Glutamatergic neuron (in vitro differentiated cells): ENCODE measurements at regions not wholly inside any gene's neighbourhood (a gene's known extent, or its start where the extent isn't known, plus 50 kb on each side); places are given as distances from the start of the nearest gene placed in this dataset.

Experiments
- DNase-seq: peaks from one replicate; pipeline ENCODE4 v3.0.0; 2022
- H3K27ac Mint-ChIP-seq: one replicate; pipeline ENCODE4 v1.8.0; 2020; ENCODE audit warnings: mild to moderate bottlenecking, mixed read lengths, inconsistent platforms; ENCODE audit not compliant: unreplicated experiment
- H3K27me3 Mint-ChIP-seq: one replicate; pipeline ENCODE4 v1.8.0; 2020; ENCODE audit warnings: mild to moderate bottlenecking, moderate library complexity, mixed read lengths, inconsistent platforms; ENCODE audit not compliant: unreplicated experiment
- H3K36me3 Mint-ChIP-seq: one replicate; pipeline ENCODE4 v1.8.0; 2020; ENCODE audit warnings: mild to moderate bottlenecking, mixed read lengths, inconsistent platforms; ENCODE audit not compliant: unreplicated experiment
- H3K4me1 Mint-ChIP-seq: one replicate; pipeline ENCODE4 v1.8.0; 2020; ENCODE audit warnings: mild to moderate bottlenecking, low read depth, mixed read lengths, inconsistent platforms; ENCODE audit not compliant: unreplicated experiment
- H3K4me3 Mint-ChIP-seq: one replicate; pipeline ENCODE4 v1.8.0; 2020; ENCODE audit warnings: mild to moderate bottlenecking, mixed read lengths, inconsistent platforms; ENCODE audit not compliant: unreplicated experiment
- H3K9me3 Mint-ChIP-seq: one replicate; pipeline ENCODE4 v1.8.0; 2020; ENCODE audit warnings: mild to moderate bottlenecking, moderate library complexity, mixed read lengths, inconsistent platforms; ENCODE audit not compliant: unreplicated experiment
- TF ChIP-seq, protein P1 (sequence below): fragments of 200-600 bp; sonication (generic); IDR thresholded peaks from one replicate; pipeline ENCODE4 v1.5.0; 2021; ENCODE audit not compliant: partially characterized antibody, unreplicated experiment

DNA sequence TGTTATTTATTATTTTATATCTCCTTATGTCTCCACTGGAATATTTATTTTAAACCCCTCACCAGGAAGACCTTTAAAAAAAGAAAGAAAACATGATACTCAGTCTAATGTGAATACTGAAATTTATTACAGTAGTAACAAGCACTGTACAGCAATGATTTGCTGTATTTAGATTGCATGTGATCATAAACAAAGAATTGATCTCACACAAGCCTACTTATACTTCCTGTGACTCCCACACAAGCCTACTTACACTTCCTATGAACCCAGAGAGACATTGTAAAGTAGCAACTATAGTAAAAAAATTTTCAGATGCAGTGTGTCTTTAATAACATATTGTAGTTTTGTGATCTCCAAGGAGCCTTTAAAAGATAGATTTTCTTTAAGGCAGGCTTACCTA, 142.7 kb upstream of the SYT1 start:
- H3K27me3 Mint-ChIP-seq: no peaks in the 10 kb centered on the region
- TF ChIP-seq, protein P1, sequence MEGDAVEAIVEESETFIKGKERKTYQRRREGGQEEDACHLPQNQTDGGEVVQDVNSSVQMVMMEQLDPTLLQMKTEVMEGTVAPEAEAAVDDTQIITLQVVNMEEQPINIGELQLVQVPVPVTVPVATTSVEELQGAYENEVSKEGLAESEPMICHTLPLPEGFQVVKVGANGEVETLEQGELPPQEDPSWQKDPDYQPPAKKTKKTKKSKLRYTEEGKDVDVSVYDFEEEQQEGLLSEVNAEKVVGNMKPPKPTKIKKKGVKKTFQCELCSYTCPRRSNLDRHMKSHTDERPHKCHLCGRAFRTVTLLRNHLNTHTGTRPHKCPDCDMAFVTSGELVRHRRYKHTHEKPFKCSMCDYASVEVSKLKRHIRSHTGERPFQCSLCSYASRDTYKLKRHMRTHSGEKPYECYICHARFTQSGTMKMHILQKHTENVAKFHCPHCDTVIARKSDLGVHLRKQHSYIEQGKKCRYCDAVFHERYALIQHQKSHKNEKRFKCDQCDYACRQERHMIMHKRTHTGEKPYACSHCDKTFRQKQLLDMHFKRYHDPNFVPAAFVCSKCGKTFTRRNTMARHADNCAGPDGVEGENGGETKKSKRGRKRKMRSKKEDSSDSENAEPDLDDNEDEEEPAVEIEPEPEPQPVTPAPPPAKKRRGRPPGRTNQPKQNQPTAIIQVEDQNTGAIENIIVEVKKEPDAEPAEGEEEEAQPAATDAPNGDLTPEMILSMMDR: no peak
- H3K4me1 Mint-ChIP-seq: no peaks in the 10 kb centered on the region
- H3K36me3 Mint-ChIP-seq: no peaks in the 10 kb centered on the region
- no peak overlapping the region for H3K27ac Mint-ChIP-seq
- no peak overlapping the region for H3K4me3 Mint-ChIP-seq
- H3K9me3 Mint-ChIP-seq: no peaks in the 10 kb centered on the region
- no peak for DNase-seq

DNA sequence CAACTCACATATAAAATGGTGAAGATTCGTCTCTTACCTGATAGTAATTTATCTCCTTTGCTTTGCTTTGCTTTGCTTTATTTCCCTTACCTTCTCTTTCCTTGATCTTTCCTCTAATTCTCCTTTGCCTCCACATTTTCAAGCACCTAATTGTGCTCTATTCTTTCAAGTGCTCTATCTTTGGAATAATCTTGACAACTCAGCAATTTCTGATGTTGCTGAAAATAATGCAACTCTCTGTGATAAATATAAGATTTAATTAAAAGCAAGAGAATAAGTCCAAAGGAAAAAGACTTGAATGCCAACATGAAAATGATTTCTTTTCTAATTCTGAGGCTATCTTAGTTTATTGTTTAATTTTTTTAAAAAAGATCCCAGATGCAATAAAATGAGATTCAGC, 139.5 kb upstream of the SYT1 start:
- no peaks in the 10 kb centered on the region for H3K4me1 Mint-ChIP-seq
- no peak for DNase-seq
- no peaks in the 10 kb centered on the region for H3K9me3 Mint-ChIP-seq
- H3K4me3 Mint-ChIP-seq: no peak overlapping the region
- no peak overlapping the region for H3K27ac Mint-ChIP-seq
- TF ChIP-seq, protein P1: no peak
- no peaks in the 10 kb centered on the region for H3K36me3 Mint-ChIP-seq
- H3K27me3 Mint-ChIP-seq: no peaks in the 10 kb centered on the region

DNA sequence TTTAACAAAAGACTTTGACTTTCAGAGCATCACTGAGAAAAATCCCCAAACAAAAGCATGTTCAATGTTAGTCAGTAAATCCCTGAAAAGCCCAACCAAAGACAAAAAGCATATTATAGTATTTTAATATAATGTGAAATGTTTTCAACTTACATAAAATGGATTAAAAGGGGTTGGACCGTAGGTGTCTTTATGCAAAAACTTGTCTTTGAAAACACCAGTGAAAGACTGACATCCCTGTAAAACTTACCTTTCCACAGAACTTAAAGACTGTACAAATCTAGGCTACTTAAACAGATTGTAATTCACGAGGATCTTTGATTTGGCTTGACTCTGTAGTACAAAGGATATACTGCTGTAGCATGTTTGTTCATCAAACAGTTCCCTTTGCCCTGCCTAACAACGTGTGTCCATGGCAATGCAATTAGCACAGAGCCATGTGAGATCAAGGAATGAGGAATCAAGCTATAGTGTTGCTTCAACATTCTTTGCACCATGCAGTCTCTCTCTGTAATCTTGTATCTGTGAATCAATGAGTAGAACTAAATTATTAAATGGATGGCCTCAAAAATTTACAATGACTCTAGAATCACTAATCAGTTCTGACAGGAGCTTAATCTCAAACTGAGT, 138.5 kb upstream of the SYT1 start:
- H3K36me3 Mint-ChIP-seq: no peaks in the 10 kb centered on the region
- DNase-seq: no peak
- H3K4me1 Mint-ChIP-seq: no peaks in the 10 kb centered on the region
- no peak overlapping the region for H3K27ac Mint-ChIP-seq
- no peaks in the 10 kb centered on the region for H3K9me3 Mint-ChIP-seq
- TF ChIP-seq, protein P1: no peak
- no peaks in the 10 kb centered on the region for H3K27me3 Mint-ChIP-seq
- H3K4me3 Mint-ChIP-seq: no peak overlapping the region

DNA sequence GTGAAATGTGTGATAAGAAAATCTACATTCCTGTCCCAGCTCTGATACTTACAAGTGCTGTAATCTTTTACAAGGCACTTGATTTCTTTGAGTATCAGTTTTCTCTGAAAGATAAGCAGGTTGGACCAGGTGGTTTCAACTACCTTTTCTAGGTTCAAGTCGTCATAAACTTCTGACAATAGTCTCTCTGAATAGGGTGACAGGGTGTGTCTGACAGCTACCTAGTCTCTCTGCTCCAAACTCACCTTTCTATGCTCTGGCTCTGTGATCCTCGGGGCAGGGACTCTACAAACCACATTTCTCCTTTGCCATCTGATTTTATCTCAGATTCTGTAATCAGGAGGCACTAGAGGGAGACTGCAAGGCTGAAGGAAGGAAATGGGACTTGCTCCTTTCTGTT, 137.7 kb upstream of the SYT1 start:
- H3K27me3 Mint-ChIP-seq: no peaks in the 10 kb centered on the region
- TF ChIP-seq, protein P1: no peak
- H3K27ac Mint-ChIP-seq: no peak overlapping the region
- no peaks in the 10 kb centered on the region for H3K4me1 Mint-ChIP-seq
- no peaks in the 10 kb centered on the region for H3K9me3 Mint-ChIP-seq
- no peaks in the 10 kb centered on the region for H3K36me3 Mint-ChIP-seq
- DNase-seq: no peak
- H3K4me3 Mint-ChIP-seq: no peak overlapping the region

DNA sequence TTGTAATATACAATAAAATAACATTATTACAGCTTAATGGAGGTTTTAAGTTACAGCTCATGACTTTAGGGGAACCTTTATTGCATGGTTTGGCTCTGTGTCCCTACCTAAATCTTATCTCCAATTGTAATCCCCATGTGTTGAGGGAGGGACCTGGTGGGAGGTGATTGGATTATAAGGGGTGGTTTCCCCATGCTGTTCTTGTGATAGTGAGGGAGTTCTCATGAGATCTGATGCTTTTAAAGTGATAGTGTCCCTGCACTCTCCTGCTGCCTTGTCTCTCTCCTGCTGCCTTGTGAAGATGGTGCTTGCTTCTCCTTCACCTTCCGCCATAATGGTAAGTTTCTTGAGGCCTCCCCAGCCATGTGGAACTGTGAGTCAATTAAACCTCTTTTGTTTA, 132.1 kb upstream of the SYT1 start:
- no peaks in the 10 kb centered on the region for H3K4me1 Mint-ChIP-seq
- TF ChIP-seq, protein P1: no peak
- H3K36me3 Mint-ChIP-seq: no peaks in the 10 kb centered on the region
- no peaks in the 10 kb centered on the region for H3K9me3 Mint-ChIP-seq
- no peak overlapping the region for H3K4me3 Mint-ChIP-seq
- no peak for DNase-seq
- no peak overlapping the region for H3K27ac Mint-ChIP-seq
- H3K27me3 Mint-ChIP-seq: no peaks in the 10 kb centered on the region
